Astrocyte (in vitro differentiated cells and primary cell): ENCODE measurements at regions not wholly inside any gene's neighbourhood (a gene's known extent, or its start where the extent isn't known, plus 50 kb on each side); places are given as distances from the start of the nearest gene placed in this dataset.

Experiments
- DNase-seq: peaks from one replicate; pipeline ENCODE4 v3.0.0-alpha.2; 2010; ENCODE audit warnings: low read depth
- FAIRE-seq: peaks from 2 replicates; lab custom pipeline; 2011; peaks lifted over from hg19 to GRCh38; lab: Jason Lieb, UNC
- H2AFZ ChIP-seq: 2 replicates; pipeline ENCODE4 v1.6.0; 2012; ENCODE audit warnings: low read depth, low read length, inconsistent platforms
- H3K27ac ChIP-seq: 2 replicates; pipeline ENCODE4 v1.5.1; 2011; ENCODE audit warnings: low read depth, low read length, inconsistent platforms
- H3K27me3 ChIP-seq: 2 replicates; pipeline ENCODE4 v1.6.0; 2011; ENCODE audit warnings: low read length, inconsistent platforms; ENCODE audit not compliant: insufficient read depth
- H3K36me3 ChIP-seq: 2 replicates; pipeline ENCODE4 v1.5.1; 2011; ENCODE audit warnings: low read length, inconsistent platforms; ENCODE audit not compliant: insufficient read depth
- H3K4me1 ChIP-seq: 2 replicates; pipeline ENCODE4 v1.5.1; 2011; ENCODE audit warnings: low read length, inconsistent platforms; ENCODE audit not compliant: insufficient read depth
- H3K4me2 ChIP-seq: 2 replicates; pipeline ENCODE4 v1.6.0; 2012; ENCODE audit warnings: low read length, inconsistent platforms
- H3K4me3 ChIP-seq: 2 replicates; pipeline ENCODE4 v1.5.1; 2011; ENCODE audit warnings: low read depth, mild to moderate bottlenecking, low read length, inconsistent platforms; ENCODE audit not compliant: insufficient read depth
- H3K79me2 ChIP-seq: 2 replicates; pipeline ENCODE4 v1.6.0; 2012; ENCODE audit warnings: mild to moderate bottlenecking, low read length, inconsistent platforms; ENCODE audit not compliant: insufficient read depth
- H3K9ac ChIP-seq: 2 replicates; pipeline ENCODE4 v1.6.0; 2012; ENCODE audit warnings: mild to moderate bottlenecking, low read length, inconsistent platforms
- H3K9me3 ChIP-seq: 2 replicates; pipeline ENCODE4 v1.5.1; 2012; ENCODE audit warnings: low read depth, mild to moderate bottlenecking, low read length, inconsistent platforms; ENCODE audit not compliant: insufficient read depth
- H4K20me1 ChIP-seq: 2 replicates; pipeline ENCODE4 v1.6.0; 2012; ENCODE audit warnings: low read length, inconsistent platforms; ENCODE audit not compliant: insufficient read depth
- H3K27ac Mint-ChIP-seq: one replicate; pipeline ENCODE4 v1.8.0; 2021; ENCODE audit warnings: mild to moderate bottlenecking, mixed read lengths; ENCODE audit not compliant: unreplicated experiment
- H3K27me3 Mint-ChIP-seq: one replicate; pipeline ENCODE4 v1.8.0; 2021; ENCODE audit warnings: low read depth, mixed read lengths; ENCODE audit not compliant: unreplicated experiment
- H3K36me3 Mint-ChIP-seq: one replicate; pipeline ENCODE4 v1.8.0; 2021; ENCODE audit warnings: low read depth, mixed read lengths; ENCODE audit not compliant: unreplicated experiment
- H3K4me1 Mint-ChIP-seq: one replicate; pipeline ENCODE4 v1.8.0; 2021; ENCODE audit warnings: low read depth, mixed read lengths; ENCODE audit not compliant: unreplicated experiment
- H3K4me3 Mint-ChIP-seq: one replicate; pipeline ENCODE4 v1.8.0; 2021; ENCODE audit warnings: mild to moderate bottlenecking, moderate library complexity, mixed read lengths; ENCODE audit not compliant: unreplicated experiment
- H3K9me3 Mint-ChIP-seq: one replicate; pipeline ENCODE4 v1.8.0; 2021; ENCODE audit warnings: mild to moderate bottlenecking, mixed read lengths; ENCODE audit not compliant: unreplicated experiment
- EZH2 ChIP-seq: IDR thresholded peaks from 2 replicates; pipeline ENCODE4 v1.6.1; 2012; ENCODE audit warnings: mild to moderate bottlenecking, low read length, inconsistent platforms; ENCODE audit not compliant: insufficient read depth
- TF ChIP-seq, protein P1 (sequence below): IDR thresholded peaks from 2 replicates; pipeline ENCODE4 v1.5.1; 2011; ENCODE audit warnings: low read depth, mild to moderate bottlenecking, inconsistent platforms, low read length, moderate library complexity; ENCODE audit not compliant: insufficient read depth

GRCh38 chr16:62586128-62586862 lies 550.1 kb upstream of the CDH8 start:
- H3K4me2 ChIP-seq, result no peak overlapping the region
- TF ChIP-seq, protein P1, sequence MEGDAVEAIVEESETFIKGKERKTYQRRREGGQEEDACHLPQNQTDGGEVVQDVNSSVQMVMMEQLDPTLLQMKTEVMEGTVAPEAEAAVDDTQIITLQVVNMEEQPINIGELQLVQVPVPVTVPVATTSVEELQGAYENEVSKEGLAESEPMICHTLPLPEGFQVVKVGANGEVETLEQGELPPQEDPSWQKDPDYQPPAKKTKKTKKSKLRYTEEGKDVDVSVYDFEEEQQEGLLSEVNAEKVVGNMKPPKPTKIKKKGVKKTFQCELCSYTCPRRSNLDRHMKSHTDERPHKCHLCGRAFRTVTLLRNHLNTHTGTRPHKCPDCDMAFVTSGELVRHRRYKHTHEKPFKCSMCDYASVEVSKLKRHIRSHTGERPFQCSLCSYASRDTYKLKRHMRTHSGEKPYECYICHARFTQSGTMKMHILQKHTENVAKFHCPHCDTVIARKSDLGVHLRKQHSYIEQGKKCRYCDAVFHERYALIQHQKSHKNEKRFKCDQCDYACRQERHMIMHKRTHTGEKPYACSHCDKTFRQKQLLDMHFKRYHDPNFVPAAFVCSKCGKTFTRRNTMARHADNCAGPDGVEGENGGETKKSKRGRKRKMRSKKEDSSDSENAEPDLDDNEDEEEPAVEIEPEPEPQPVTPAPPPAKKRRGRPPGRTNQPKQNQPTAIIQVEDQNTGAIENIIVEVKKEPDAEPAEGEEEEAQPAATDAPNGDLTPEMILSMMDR, result no peak
- no peak for TF ChIP-seq EZH2
- H3K27ac ChIP-seq, result no peak overlapping the region
- H2AFZ ChIP-seq, result no peak overlapping the region
- no peaks in the 10 kb centered on the region for H4K20me1 ChIP-seq
- no peak for FAIRE-seq
- H3K9me3 ChIP-seq, result peaks cover 5% of the 10 kb centered on the region
- no peaks in the 10 kb centered on the region for H3K79me2 ChIP-seq
- no peaks in the 10 kb centered on the region for H3K27me3 ChIP-seq
- H3K4me3 ChIP-seq, result no peak overlapping the region
- H3K4me3 Mint-ChIP-seq, result no peak overlapping the region
- H3K36me3 ChIP-seq, result no peaks in the 10 kb centered on the region
- H3K4me1 Mint-ChIP-seq, result no peaks in the 10 kb centered on the region
- no peak for DNase-seq
- H3K27ac Mint-ChIP-seq, result no peak overlapping the region
- H3K27me3 Mint-ChIP-seq, result no peaks in the 10 kb centered on the region
- no peaks in the 10 kb centered on the region for H3K4me1 ChIP-seq
- no peaks in the 10 kb centered on the region for H3K36me3 Mint-ChIP-seq
- no peak overlapping the region for H3K9ac ChIP-seq
- peaks cover 3% of the 10 kb centered on the region for H3K9me3 Mint-ChIP-seq

DNA sequence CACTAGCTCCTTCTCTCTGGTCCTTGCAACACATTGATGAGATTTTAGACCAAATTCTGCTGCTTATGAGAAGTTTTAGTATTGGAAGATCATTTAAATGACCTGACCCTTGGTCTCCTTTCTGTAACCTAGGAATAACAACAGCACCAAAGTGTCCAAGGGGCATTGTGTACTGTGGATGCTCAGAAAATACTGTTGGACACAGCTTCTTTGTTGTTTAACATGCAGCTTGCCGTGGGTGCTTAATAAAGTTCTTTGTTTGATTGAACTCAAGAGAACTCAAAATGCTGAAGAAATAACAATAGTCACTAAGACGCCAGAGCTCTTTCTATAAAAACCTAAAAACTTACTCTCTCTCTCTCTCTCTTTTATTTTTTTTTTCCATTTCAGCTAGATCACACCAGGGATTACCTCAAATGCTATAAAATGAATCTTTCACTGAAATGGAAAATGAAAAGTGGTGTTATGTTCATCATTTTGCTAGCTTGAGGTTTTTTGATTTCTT lies 548.9 kb upstream of the CDH8 start:
- no peaks in the 10 kb centered on the region for H3K36me3 Mint-ChIP-seq

More for the DNA sequence above, 548.9 kb upstream of the CDH8 start:
- no peak overlapping the region for H3K4me3 ChIP-seq
- no peak overlapping the region for H3K4me2 ChIP-seq
- TF ChIP-seq, protein P1, result no peak
- no peak for TF ChIP-seq EZH2
- H3K27me3 ChIP-seq, result no peaks in the 10 kb centered on the region
- no peaks in the 10 kb centered on the region for H3K79me2 ChIP-seq
- Mint-ChIP-seq H3K27me3 (no peaks in the 10 kb centered on the region), H3K27ac (no peak overlapping the region), H3K4me3 (no peak overlapping the region), H3K9me3 (peaks cover 3% of the 10 kb centered on the region), H3K4me1 (no peaks in the 10 kb centered on the region)
- H3K4me1 ChIP-seq, result no peaks in the 10 kb centered on the region
- no peaks in the 10 kb centered on the region for H4K20me1 ChIP-seq
- DNase-seq (no peak), FAIRE-seq (no peak)
- H2AFZ ChIP-seq, result no peak overlapping the region
- no peak overlapping the region for H3K27ac ChIP-seq
- no peak overlapping the region for H3K9ac ChIP-seq
- no peaks in the 10 kb centered on the region for H3K36me3 ChIP-seq
- peaks cover 8% of the 10 kb centered on the region for H3K9me3 ChIP-seq
